ENCODE measurements at regions not wholly inside any gene's neighbourhood (a gene's known extent, or its start where the extent isn't known, plus 50 kb on each side); places are given as distances from the start of the nearest gene placed in this dataset.

GRCh38 chr11:19595499-19595839, 117.2 kb upstream of the NAV2 start:
- no peak for DNase-seq

GRCh38 chr11:19594326-19594725, 118.3 kb upstream of the NAV2 start:
- no peak for DNase-seq

GRCh38 chr11:19592842-19593241, 119.8 kb upstream of the NAV2 start:
- DNase-seq = no peak

- no peak for DNase-seq
Measured at GRCh38 chr11:19589567-19590260, 122.9 kb upstream of the NAV2 start.

GRCh38 chr11:19587979-19588378, 124.7 kb upstream of the NAV2 start:
- DNase-seq = no peak

GRCh38 chr11:19580646-19581045, 132.0 kb upstream of the NAV2 start:
- DNase-seq = no peak

GRCh38 chr11:19579957-19580356, 132.7 kb upstream of the NAV2 start:
- DNase-seq = no peak

- DNase-seq = no peak
Measured at GRCh38 chr11:19578871-19579270, 133.8 kb upstream of the NAV2 start.

GRCh38 chr11:19577976-19578619, 134.5 kb upstream of the NAV2 start:
- DNase-seq = no peak

GRCh38 chr11:19577391-19577975, 135.2 kb upstream of the NAV2 start:
- DNase-seq = no peak

GRCh38 chr11:19576903-19577302, 135.7 kb upstream of the NAV2 start:
- DNase-seq = no peak

- DNase-seq = no peak
Measured at GRCh38 chr11:19576054-19576453, 136.6 kb upstream of the NAV2 start.

- DNase-seq = no peak
Measured at GRCh38 chr11:19574916-19575315, 137.7 kb upstream of the NAV2 start.

GRCh38 chr11:19573666-19574065, 139.0 kb upstream of the NAV2 start:
- DNase-seq = no peak

- DNase-seq = no peak
Measured at GRCh38 chr11:19571906-19572305, 140.7 kb upstream of the NAV2 start.

GRCh38 chr11:19570889-19571288, 141.7 kb upstream of the NAV2 start:
- no peak for DNase-seq

- no peak for DNase-seq
Measured at GRCh38 chr11:19567996-19568395, 144.6 kb upstream of the NAV2 start.

- DNase-seq = no peak
Measured at GRCh38 chr11:19566583-19567379, 145.9 kb upstream of the NAV2 start.

GRCh38 chr11:19565639-19566038, 147.0 kb upstream of the NAV2 start:
- DNase-seq = no peak

GRCh38 chr11:19562156-19562555, 150.5 kb upstream of the NAV2 start:
- no peak for DNase-seq

- DNase-seq = no peak
Measured at GRCh38 chr11:19561011-19561410, 151.6 kb upstream of the NAV2 start.

- no peak for DNase-seq
Measured at GRCh38 chr11:19560156-19560555, 152.5 kb upstream of the NAV2 start.

GRCh38 chr11:19559746-19560145, 152.9 kb upstream of the NAV2 start:
- DNase-seq = no peak

Measured in NCI-H774 (cell line).